ENCODE measurements at regions not wholly inside any gene's neighbourhood (a gene's known extent, or its start where the extent isn't known, plus 50 kb on each side); places are given as distances from the start of the nearest gene placed in this dataset.
"Not testable (repeated sequence)": the region's sequence is repeated elsewhere in the genome, so short reads cannot be mapped to it uniquely, and the experiment has no call there.

DNA sequence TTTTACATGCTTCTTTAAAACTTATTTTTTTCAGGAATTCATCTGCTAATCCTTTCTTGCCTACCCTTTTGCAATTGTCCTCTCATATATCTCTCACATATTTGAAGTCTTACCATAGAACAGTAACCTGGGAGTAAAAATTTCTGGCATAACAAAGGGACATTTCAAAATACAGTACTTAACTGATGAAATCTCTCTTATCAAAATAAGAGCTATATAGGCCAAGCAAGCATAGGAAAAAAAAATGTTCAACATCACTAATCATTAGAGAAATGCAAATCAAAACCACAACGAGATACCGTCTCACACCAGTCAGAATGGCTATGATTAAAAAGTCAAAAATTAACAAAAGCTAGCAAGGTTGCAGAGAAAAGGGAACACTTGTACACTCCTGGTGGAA is 2062.7 kb upstream of the CDH6 start:
- no peak for DNase-seq

DNA sequence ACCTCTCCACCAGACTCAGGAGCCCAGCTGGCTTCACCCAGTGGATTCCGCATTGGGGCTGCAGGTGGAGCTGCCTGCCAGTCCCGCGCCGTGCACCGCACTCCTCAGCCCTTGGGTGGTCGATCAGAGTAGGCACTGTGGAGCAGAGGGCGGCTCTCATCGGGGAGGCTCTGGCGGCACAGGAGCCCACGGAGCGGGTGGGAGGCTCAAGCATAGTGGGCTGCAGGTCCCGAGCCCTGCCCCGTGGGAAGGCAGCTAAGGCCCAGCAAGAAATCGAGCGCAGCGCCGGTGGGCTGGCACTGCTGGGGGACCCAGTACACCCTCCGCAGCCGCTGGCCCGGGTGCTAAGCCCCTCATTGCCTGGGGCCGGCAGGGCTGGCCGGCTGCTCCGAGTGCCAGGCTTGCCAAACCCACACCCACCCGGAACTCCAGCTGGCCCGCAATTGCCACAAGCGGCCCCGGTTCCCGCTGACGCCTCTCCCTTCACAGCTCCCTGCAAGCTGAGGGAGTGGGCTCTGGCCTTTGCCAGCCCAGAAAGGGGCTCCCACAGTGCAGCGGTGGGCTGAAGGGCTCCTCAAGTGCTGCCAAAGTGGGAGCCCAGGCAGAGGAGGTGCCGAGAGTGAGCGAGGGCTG is 2065.8 kb upstream of the CDH6 start:
- DNase-seq: not testable (repeated sequence)

DNA sequence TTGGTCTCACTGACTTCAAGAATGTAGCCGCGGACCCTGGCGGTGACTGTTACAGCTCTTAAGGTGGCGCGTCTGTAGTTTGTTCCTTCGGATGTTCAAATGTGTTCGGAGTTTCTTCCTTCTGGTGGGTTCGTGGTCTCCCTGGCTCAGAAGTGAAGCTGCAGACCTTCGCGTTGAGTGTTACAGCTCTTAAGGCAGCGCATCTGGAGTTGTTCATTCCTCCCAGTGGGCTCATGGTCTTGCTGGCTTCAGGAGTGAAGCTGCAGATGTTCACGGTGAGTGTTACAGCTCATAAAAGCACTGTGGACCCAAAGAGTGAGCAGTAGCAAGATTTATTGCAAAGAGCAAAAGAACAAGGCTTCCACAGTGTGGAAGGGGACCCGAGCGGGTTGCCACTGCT is 2067.0 kb upstream of the CDH6 start:
- DNase-seq: not testable (repeated sequence)

DNA sequence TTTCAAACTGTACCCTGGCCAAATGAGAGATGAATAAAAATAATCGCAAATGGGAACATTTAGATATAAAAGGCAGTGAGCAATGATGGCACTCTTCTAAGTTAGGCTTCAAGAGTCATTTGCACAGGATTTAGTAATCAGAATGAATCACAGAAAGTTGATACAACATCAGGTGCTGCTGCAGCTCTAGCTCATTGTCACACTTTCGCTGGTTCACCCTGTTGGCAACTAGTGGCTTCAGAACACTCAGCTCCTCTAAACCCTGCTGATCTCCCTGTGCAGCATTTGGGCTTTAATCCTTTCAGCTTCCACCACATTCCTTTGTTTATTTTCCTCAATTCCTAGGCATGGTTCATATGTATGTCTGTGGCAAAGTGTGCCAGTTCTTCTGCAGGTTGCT is 2071.2 kb upstream of the CDH6 start:
- DNase-seq: no peak

DNA sequence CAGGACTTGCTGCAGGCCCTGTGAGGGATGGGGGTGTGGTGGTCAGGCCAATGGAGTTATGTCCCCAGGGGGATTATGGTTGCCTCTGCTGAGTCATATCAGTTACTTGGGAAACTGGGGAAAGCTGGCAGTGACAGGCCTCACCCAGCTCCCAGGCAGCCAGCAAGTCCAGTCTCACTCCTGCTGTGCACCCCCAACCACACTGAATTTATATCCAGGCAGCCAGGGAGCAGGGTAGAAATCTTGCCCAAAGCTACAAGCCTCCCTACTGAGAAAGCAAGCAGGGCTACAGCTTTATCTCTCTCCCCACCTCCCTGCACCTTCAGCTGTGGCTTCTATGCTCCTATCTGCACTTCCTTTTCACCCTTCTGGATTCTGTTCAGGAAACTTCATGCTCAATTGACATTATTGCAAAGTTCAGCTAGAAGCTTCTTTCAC is 2076.0 kb upstream of the CDH9 start:
- no peak for DNase-seq

DNA sequence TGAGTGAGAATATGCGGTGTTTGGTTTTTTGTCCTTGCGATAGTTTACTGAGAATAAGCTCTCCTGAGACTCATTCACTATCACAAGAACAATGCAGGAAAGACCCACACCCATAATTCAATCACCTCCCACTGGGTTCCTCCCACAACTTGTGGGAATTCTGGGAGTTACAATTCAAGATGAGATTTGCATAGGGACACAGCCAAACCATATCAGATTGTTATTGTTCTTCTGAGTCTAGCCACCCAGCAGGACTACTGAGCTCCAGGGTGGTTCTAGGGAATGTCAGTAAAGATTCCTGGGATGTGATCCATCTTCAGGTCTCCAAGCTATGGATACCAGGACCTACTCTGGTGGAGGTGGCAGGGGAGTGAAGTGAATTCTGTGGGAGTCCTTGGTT is 2075.1 kb upstream of the CDH9 start:
- DNase-seq: no peak

DNA sequence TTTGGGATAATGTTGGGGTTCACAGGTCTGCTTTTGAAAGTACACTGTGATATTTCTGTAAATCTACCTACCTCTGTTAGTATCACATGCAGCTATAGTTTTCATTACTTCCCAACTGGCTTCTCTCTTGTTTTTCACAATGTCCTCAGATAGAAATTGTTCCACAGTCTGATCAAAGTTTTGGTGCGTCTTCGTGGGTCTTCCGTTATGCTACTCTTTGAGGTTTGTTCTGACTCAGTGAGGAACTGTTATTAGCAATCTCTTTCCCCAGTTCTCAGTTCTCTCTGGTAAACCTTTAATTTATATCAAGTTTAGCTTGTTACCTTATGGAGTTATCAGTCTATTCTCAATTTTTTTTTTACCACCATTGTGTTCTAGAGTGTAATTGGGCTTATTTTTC is 2061.2 kb upstream of the CDH9 start:
- no peak for DNase-seq

DNA sequence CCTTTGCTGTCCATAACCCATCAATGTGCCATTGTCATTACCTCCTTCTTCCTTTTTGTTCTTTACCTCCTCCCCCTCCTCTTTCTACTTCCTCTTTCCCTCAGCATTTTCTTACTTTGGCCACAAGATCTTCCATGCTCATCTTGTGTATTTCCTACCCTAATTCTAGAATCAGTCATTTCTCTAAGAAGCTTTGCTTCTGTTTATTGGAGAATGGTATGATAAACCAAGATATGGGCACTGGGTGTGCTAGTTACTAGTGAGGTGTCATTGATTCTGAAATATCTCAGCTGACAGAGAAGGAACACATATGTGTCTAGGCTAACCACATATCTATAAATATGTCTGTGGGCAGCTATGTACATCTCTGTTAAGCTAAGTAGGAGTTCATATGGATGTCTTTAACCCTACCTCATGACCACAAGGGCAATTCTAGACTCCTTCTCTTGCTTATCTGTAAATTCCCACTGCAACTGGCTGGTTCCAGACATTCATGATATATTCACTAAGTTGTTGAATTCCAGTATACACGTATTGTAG is 2051.3 kb upstream of the CDH9 start:
- no peak for DNase-seq

DNA sequence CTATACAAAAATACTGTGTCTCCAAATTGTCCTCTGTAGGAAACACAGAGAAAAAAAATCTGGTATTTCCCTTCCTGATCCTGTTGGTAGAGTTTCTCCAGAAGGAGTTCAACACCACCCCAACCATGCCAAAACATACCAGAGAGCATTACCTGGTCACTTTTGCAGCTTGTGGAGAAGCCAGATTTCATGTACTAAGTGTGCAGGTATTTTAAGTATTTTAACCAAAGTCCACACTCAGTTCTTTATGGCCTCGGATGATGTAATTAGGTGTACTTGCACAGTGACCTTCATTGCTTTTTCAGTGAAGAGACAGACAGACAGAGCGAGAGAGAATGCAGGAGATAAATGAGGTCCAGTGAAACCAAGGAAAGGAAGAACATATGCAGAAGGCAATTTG is 2046.8 kb upstream of the CDH9 start:
- DNase-seq: no peak

DNA sequence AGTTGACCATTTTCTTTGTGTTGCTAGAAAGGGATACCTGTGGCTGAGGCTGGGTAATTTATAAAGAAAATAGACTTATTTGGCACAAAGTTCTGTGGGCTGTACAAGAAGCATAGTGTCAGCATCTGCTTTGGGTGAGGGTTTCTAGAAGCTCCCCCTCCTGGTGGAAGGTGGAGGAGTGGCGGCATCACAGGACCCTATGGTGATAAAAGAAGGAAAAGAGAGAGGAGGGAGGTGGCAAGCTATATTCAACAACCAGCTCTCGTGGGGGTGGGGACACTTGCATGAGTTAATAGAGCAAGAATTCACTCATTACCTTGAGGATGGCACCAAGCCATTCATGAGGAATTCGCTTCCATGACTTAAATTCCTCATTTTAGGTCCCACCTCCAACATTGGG is 2041.4 kb upstream of the CDH9 start:
- DNase-seq: no peak

DNA sequence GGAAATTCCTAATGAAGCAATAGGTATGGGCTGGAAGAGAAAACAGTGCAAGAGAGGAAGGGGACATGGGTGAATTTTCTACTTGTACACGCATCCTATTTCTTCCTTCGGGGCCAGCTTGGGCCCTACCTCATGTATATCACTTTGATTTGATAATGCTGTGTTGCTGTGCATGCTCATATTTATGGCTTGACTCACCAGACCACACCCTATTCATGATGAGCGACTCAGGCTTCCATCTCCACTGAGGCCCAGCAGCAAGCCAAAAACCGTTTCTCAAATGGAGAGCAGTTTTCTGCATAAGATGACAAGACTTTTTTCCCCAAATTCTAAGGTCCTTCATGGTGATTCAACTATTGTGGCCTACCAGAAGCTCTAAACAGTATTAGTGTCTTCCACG is 2039.1 kb upstream of the CDH9 start:
- no peak for DNase-seq

DNA sequence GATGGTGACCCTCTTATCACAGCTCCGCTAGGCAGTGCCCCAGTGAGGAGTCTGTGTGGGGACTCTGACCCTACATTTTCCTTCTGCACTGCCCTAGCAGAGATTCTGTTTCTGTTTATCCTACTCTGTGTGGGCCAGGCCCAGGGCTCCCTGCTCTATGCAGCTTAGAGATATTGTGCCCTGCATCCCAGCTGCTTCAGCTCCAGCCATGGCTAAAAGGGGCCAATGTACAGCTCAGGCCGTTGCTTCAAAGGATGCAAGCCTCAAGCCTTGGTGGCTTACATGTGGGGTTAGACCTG is 2030.7 kb upstream of the CDH9 start:
- no peak for DNase-seq

DNA sequence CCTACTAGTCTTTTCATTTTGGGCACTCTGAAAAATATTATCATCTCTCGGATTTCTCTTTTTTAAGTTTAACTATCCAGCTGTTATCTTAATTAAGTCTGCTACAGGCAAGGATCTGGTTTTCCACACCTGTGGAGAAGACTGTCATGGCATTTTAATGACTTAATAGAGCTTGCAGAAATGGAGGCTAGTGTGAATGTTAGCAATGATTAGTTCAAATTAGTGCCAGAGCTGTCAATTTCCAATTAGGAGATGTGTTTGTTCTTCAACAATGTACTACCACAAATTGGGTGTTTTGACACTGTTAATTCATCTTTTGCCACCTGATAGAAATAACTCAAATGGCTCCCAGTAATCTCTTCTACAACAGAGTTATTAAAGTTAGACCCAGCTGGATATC is 2023.0 kb upstream of the CDH9 start:
- DNase-seq: no peak

DNA sequence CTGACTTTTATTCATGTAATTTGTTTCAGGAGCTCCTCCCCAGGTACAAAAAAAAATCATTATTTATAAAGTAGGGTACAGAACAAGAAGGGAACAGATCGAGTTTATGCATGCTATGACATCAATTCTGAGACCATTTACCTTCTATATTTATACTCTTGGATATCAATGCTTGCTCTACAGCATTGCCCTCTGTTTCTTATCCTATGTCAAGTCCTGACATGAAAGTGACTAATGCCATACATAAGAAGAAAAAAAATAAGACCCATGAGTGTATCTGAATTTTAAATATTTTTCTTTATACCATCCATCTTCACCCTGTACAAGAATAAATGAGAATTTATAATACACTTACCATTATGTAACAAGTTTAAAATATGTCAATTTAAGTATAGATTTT is 2016.3 kb upstream of the CDH9 start:
- DNase-seq: no peak

DNA sequence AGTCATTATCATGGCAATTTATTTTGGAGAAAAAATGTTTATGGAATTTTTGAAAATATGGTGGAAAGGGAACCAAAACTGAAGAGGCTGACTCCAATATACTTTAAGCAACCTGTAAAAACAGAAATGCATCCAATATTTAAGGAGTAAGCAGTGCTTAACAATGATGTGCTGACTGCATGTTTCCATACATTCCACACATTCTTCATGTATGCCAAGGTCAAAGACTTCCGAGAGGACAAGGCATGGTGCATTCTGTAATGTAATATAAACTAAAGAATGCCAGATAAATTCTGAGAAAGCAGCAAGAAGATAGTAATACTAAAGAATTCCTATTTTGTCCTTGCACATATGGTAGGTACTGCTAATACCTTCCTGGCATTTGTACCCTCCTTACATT is 2015.9 kb upstream of the CDH9 start:
- DNase-seq: no peak

DNA sequence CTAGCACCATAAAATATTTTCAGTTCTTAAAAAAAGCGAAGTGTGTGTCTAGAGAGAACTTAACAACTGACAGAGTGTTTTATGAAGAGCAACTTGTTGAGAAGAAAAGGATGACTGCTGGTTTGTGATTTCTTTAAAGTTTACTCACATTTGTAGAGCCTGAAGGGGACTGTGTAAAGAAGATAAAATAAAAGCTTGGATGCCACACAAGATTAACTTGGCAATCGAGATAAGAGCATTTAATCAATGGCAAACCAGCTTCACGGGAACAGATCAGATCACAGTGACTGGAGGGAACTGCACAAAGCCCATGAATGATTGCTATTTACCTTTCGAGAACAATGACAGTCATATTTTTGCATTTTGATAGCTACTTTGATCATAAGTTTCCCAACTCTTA is 2013.1 kb upstream of the CDH9 start:
- DNase-seq: no peak

DNA sequence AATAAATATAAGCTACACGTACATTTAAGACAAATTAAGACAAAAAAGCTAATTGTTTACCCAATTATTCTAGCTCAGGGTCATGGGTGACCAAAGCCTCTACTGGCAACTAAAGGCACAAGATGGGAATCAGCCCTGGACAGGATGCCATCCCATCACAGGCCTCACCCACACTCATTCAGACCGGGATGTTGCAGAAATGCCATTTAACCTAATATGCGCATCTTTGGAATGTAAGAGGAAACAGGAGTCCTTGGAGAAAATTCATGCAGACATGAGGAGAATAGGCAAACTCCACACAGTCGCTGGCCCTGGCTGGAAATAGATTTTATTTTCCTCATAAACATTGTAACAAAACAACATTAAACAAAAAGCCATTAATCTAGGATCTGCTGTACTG is 2003.8 kb upstream of the CDH9 start:
- DNase-seq: no peak

DNA sequence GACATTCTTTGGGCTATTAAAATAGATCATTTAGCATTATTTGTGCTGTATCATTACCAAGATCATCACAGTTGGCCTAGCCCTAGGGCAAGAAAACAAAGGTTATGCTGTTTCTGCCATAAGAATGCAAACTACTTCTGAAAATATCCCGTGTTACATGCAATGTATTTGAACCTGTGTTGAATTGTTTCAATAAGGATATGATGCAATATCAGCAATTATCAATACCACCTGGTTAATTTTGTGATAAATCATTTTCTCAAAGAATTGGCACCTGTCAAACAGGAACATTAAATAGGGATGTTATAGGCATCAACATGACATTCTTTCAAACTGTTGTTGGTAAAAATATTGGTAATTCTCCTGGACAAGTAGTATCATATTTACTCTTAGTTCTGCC is 2002.0 kb upstream of the CDH9 start:
- DNase-seq: no peak

DNA sequence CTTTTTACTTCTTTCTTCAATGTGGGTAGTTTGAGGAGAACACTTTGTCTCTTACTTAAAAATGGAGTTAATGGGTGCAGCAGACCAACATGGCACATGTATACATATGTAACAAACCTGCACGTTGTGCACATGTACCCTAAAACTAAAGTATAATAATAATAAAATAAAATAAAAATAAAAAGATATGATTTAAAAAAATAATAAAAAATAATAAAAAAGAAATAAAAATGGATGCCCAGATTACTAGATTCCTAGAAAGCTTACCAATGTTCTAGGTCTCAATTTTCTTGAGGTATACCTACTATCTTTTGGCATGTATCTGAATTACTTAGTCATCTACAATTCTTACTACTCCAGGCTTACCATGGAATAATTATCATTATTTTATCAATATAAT is 2001.6 kb upstream of the CDH9 start:
- no peak for DNase-seq

DNA sequence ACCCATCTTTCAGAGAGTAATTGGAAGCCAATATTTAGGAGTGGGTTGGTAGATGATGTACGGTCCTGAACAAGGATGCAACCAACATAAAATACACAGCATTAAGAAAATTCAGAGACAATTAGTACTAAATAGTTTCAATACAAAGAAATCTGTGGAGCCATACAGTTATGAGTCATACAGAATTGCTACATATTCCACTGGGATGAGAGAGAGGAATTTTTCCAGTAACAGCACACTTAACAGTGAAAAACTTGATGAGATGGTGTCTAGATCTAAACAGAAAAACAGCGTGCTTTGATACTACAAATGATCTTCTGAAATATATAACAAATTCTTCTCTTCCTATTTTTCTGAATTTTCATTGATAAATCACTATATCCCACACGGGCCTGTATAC is 1999.3 kb upstream of the CDH9 start:
- no peak for DNase-seq

DNA sequence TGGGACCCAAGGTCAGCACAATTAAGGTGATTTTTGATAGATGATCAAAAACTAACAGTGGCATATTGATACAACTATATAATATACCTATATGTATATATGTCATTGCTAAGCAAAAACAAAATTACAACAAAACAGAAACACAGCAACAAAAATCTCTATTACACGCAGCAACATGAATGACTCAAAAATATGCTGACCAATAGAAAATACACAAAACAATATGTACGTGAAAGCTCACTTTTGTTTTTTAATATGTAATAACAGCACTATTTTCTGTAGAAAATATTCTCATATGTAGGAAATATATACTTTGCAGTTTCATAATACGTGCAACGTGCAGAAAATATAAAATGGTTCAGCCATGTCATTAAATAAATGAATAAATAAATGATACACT is 1985.7 kb upstream of the CDH9 start:
- DNase-seq: no peak

DNA sequence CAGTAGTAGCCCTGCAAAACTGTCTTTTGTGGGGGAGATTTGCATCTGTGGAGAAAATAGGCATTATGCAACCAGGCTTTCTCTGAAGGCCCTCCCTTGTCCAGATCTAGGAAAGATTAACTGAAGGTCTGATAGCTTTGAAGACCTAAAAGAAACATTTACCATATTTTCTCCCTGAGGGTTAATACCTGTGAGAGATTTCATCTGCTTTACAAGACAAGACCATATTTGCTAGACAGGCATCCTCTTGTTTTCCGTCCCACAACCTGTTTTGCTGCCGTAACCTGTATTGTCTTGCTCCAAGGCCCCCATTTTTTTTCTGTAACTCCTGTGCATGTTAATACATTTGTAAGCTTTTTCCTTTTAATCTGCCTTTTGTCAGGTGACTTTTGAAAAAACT is 1985.2 kb upstream of the CDH9 start:
- DNase-seq: no peak

DNA sequence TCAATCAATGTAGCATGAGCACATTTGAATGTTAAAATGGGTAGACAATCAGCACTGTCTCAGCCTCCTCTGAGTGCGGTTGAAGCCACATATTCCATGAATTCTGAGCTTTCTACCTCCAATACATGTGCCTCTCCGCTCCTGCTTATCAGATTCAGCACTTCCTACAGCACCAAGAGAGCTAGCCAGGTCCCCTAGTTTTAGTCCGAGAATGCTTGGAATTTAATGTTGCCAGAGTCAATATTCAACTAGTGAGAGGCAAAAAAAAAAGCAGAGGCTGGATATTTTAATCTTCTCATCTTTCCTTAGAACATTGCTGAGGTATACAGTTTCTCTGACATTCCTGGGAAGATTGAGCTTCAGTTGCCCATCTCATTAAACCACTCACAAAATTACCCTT is 1979.1 kb upstream of the CDH9 start:
- no peak for DNase-seq

DNA sequence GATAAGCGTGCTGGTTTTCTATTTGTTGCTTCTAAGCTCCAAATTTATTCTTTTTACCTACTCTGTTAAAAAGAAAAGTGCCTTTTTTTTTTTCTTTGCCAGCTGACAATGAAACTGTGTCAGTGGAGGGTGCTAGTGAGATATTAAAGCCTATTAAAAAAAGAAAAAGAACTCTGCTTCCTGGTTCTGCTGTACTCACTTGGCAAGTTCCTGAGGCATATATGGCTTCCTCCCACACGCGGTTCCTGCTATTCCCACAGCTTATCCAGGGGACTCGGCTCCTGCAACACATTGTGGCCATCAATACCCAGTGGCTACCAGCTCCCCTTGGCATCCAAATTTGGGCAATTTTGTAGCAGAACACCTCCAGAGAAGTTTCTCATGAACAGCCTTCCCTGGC is 1977.7 kb upstream of the CDH9 start:
- DNase-seq: no peak

DNA sequence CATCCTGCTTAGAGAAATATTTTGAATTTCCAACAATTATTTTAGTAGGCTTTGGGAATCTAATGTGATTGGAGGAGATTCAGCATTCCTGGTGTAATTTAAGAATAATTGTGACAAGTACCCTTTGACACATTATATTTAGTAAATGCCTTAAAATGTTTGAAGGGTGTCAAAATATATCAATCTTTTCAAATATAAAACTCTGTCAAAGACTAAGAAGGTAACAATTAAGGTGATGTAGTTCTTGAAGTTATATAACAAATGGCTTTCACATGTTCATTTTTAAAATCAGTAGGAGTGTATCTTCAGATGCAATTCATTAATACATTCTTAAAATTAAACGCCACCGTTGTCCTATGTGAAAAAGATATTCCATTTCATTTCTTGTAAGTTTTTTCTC is 1977.1 kb upstream of the CDH9 start:
- no peak for DNase-seq

DNA sequence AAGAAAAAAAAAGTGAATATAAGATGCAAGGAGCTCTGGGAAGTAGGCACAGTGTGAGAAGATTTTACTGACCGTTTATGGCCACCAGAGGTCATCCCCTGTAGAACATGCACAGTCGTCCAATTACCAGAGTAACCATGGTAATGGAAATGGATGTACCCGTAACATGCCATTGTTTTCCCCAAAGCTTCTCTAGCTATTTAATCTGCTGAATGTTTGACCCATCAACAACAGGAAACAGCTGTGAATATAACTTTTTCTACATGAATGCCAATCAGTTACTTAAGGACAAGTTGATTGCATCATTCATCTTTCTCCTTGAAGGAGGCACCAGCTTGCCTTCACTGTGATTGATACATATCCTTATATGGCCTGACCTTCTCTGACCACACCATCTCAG is 1967.0 kb upstream of the CDH9 start:
- DNase-seq: no peak
